H9 (cell line): ENCODE measurements at regions not wholly inside any gene's neighbourhood (a gene's known extent, or its start where the extent isn't known, plus 50 kb on each side); places are given as distances from the start of the nearest gene placed in this dataset.

Experiments
- DNase-seq: peaks from one replicate; pipeline ENCODE4 v3.0.0-alpha.2; 2017
- H2AFZ ChIP-seq: one replicate; pipeline ENCODE4 v1.6.1; 2013; ENCODE audit warnings: mild to moderate bottlenecking, low read length, control low read depth, moderate library complexity
- H2AK5ac ChIP-seq: 2 replicates; pipeline ENCODE4 v1.6.1; 2013; ENCODE audit warnings: low read length, control low read depth, mixed read lengths; ENCODE audit not compliant: insufficient read length
- H2BK120ac ChIP-seq: one replicate; pipeline ENCODE4 v1.6.1; 2013; ENCODE audit warnings: low read depth, mild to moderate bottlenecking, low read length, control low read depth, inconsistent platforms; ENCODE audit not compliant: poor library complexity, severe bottlenecking
- H2BK12ac ChIP-seq: 2 replicates; pipeline ENCODE4 v1.6.1; 2013; ENCODE audit warnings: low read length, control low read depth, mixed read lengths, low read depth; ENCODE audit not compliant: insufficient read length
- H2BK15ac ChIP-seq: 2 replicates; pipeline ENCODE4 v1.6.1; 2013; ENCODE audit warnings: low read depth, low read length, control low read depth
- H2BK20ac ChIP-seq: one replicate; pipeline ENCODE4 v1.6.1; 2013; ENCODE audit warnings: low read depth, mild to moderate bottlenecking, low read length, control low read depth, inconsistent platforms; ENCODE audit not compliant: poor library complexity, severe bottlenecking
- H2BK5ac ChIP-seq: 2 replicates; pipeline ENCODE4 v1.6.1; 2013; ENCODE audit warnings: low read length, control low read depth, mixed read lengths; ENCODE audit not compliant: insufficient read length
- H3K14ac ChIP-seq: 2 replicates; pipeline ENCODE4 v1.6.1; 2013; ENCODE audit warnings: low read length, control low read depth; ENCODE audit not compliant: insufficient read depth
- H3K18ac ChIP-seq: 2 replicates; pipeline ENCODE4 v1.6.1; 2013; ENCODE audit warnings: low read depth, mild to moderate bottlenecking, mixed read lengths, low read length, control low read depth; ENCODE audit not compliant: insufficient read length
- H3K23ac ChIP-seq: 2 replicates; pipeline ENCODE4 v1.6.1; 2013; ENCODE audit warnings: low read length, control low read depth, mixed read lengths, low read depth; ENCODE audit not compliant: insufficient read length
- H3K23me2 ChIP-seq: 2 replicates; pipeline ENCODE4 v1.6.1; 2013; ENCODE audit warnings: low read depth, mild to moderate bottlenecking, mixed read lengths, low read length, control low read depth; ENCODE audit not compliant: insufficient read length, poor library complexity, severe bottlenecking
- H3K27ac ChIP-seq: 2 replicates; pipeline ENCODE4 v1.5.1; 2013; ENCODE audit warnings: low read length, control low read depth, mixed read lengths, low read depth; ENCODE audit not compliant: insufficient read length
- H3K27me3 ChIP-seq: 2 replicates; pipeline ENCODE4 v1.6.1; 2013; ENCODE audit warnings: low read length, control low read depth, inconsistent platforms; ENCODE audit not compliant: insufficient read depth
- H3K4ac ChIP-seq: 2 replicates; pipeline ENCODE4 v1.6.1; 2013; ENCODE audit warnings: low read depth, mild to moderate bottlenecking, control low read depth, inconsistent platforms, low read length, moderate library complexity
- H3K4me1 ChIP-seq: 2 replicates; pipeline ENCODE4 v1.6.1; 2013; ENCODE audit warnings: low read length, control low read depth, inconsistent platforms; ENCODE audit not compliant: insufficient read depth
- H3K4me2 ChIP-seq: 2 replicates; pipeline ENCODE4 v1.6.1; 2013; ENCODE audit warnings: low read length, control low read depth, mixed read lengths; ENCODE audit not compliant: insufficient read length, insufficient read depth
- H3K56ac ChIP-seq: 2 replicates; pipeline ENCODE4 v1.6.1; 2013; ENCODE audit warnings: low read depth, mild to moderate bottlenecking, mixed read lengths, low read length, control low read depth; ENCODE audit not compliant: insufficient read length
- H3K79me1 ChIP-seq: 2 replicates; pipeline ENCODE4 v1.6.1; 2013; ENCODE audit warnings: low read depth, mild to moderate bottlenecking, moderate library complexity, low read length, control low read depth, inconsistent platforms; ENCODE audit not compliant: insufficient read depth, poor library complexity, severe bottlenecking
- H3K79me2 ChIP-seq: 2 replicates; pipeline ENCODE4 v1.6.1; 2013; ENCODE audit warnings: low read length, control low read depth, inconsistent platforms; ENCODE audit not compliant: insufficient read depth
- H3K9ac ChIP-seq: 2 replicates; pipeline ENCODE4 v1.6.1; 2013; ENCODE audit warnings: low read length, control low read depth, mixed read lengths; ENCODE audit not compliant: insufficient read length; ENCODE audit errors: extremely low read depth
- H3K9me3 ChIP-seq: one replicate; pipeline ENCODE4 v1.6.1; 2013; ENCODE audit warnings: low read depth, low read length, inconsistent platforms; ENCODE audit not compliant: control insufficient read depth
- H3T11ph ChIP-seq: one replicate; pipeline ENCODE4 v1.6.1; 2013; ENCODE audit warnings: mild to moderate bottlenecking, low read length, control low read depth, inconsistent platforms
- H4K20me1 ChIP-seq: one replicate; pipeline ENCODE4 v1.6.1; 2013; ENCODE audit not compliant: control insufficient read depth, insufficient read length, insufficient read depth
- H4K5ac ChIP-seq: 2 replicates; pipeline ENCODE4 v1.6.1; 2013; ENCODE audit warnings: low read depth, mild to moderate bottlenecking, mixed read lengths, low read length, control low read depth; ENCODE audit not compliant: insufficient read length
- H4K8ac ChIP-seq: replicated peaks from 2 replicates; pipeline ENCODE4 v1.6.1; 2013; ENCODE audit warnings: low read length, control low read depth, mixed read lengths, low read depth; ENCODE audit not compliant: insufficient read length
- H4K91ac ChIP-seq: 2 replicates; pipeline ENCODE4 v1.6.1; 2013; ENCODE audit warnings: low read depth, mild to moderate bottlenecking, moderate library complexity, mixed read lengths, low read length, control low read depth; ENCODE audit not compliant: insufficient read length
- H3K27ac Mint-ChIP-seq, 3 experiments: 2 replicates in 2 of 3; 3 replicates in 1 of 3; pipeline ENCODE4 v1.8.0; 2020 to 2021; ENCODE audit warnings: mixed read lengths in 3 of 3, mild to moderate bottlenecking in 1 of 3, moderate library complexity in 1 of 3
- H3K27me3 Mint-ChIP-seq: 2 replicates; pipeline ENCODE4 v1.8.0; 2021; ENCODE audit warnings: low read depth, mild to moderate bottlenecking, moderate library complexity, mixed read lengths
- H3K36me3 Mint-ChIP-seq, 3 experiments: 2 replicates in 2 of 3; 3 replicates in 1 of 3; pipeline ENCODE4 v1.8.0; 2020 to 2021; ENCODE audit warnings: low read depth in 3 of 3, mixed read lengths in 3 of 3; ENCODE audit not compliant: insufficient read depth in 1 of 3
- H3K4me1 Mint-ChIP-seq, 2 experiments: 2 replicates each; pipeline ENCODE4 v1.8.0; 2020; ENCODE audit warnings: mixed read lengths in 2 of 2
- H3K4me3 Mint-ChIP-seq, 2 experiments: 2 replicates in 1 of 2; 3 replicates in 1 of 2; pipeline ENCODE4 v1.8.0; 2020 to 2021; ENCODE audit warnings: mild to moderate bottlenecking in 2 of 2, mixed read lengths in 2 of 2, moderate library complexity in 1 of 2
- H3K9me3 Mint-ChIP-seq, 2 experiments: 2 replicates in 1 of 2; 3 replicates in 1 of 2; pipeline ENCODE4 v1.8.0; 2020; ENCODE audit warnings: mild to moderate bottlenecking in 2 of 2, mixed read lengths in 2 of 2, moderate library complexity in 1 of 2
- CTCF ChIP-seq: fragments of 200-600 bp; sonication (generic); conservative IDR thresholded peaks from 3 replicates; pipeline ENCODE4 v1.8.0; 2021; ENCODE audit warnings: antibody characterized with exemption, mild to moderate bottlenecking
- WGBS: extraction: QIAGEN DNeasy Blood & Tissue Kit; methylation state at CpG from one replicate; pipeline ENCODE4 v1.1.7; 2013; ENCODE audit warnings: missing lambda C conversion rate, low lambda C conversion rate, mixed read lengths; ENCODE audit not compliant: insufficient read length; ENCODE audit errors: extremely low coverage; 5-methylcytosine and 5-hydroxymethylcytosine counted together

GRCh38 chr20:51298141-51298749 is 244.3 kb downstream of the NFATC2 start:
- Histone ChIP-seq H2BK15ac (no peak overlapping the region), H2BK20ac (no peak overlapping the region), H2BK12ac (no peak overlapping the region), H3K23ac (no peak overlapping the region), H3K27ac (no peak overlapping the region), H3K18ac (no peak overlapping the region), H2AK5ac (no peak overlapping the region), H3T11ph (no peak overlapping the region), H4K91ac (no peak overlapping the region), H3K23me2 (no peaks in the 10 kb centered on the region), H3K4ac (no peak overlapping the region), H3K56ac (no peak overlapping the region), H3K14ac (no peak overlapping the region), H3K4me2 (no peak overlapping the region), H3K27me3 (no peaks in the 10 kb centered on the region), H3K79me1 (no peaks in the 10 kb centered on the region), H3K4me1 (no peaks in the 10 kb centered on the region), H4K5ac (no peak overlapping the region), H3K9ac (no peak overlapping the region), H3K9me3 (peaks cover 19% of the 10 kb centered on the region), H4K20me1 (no peaks in the 10 kb centered on the region), H2AFZ (no peak overlapping the region), H3K79me2 (no peaks in the 10 kb centered on the region), H2BK5ac (no peak overlapping the region), H2BK120ac (no peak overlapping the region), H4K8ac (no peak overlapping the region)
- peaks cover 9 to 40% (median 16%) of the 10 kb centered on the region in 3 experiments for H3K36me3 Mint-ChIP-seq
- no peak overlapping the region for H3K4me3 Mint-ChIP-seq
- WGBS: no CpG with 5 or more reads among the region's 9 CpGs
- no peak for TF ChIP-seq CTCF
- H3K9me3 Mint-ChIP-seq: peaks cover 28 to 32% of the 10 kb centered on the region in 2 experiments
- no peak overlapping the region for H3K27ac Mint-ChIP-seq
- peaks cover 5% of the 10 kb centered on the region for H3K27me3 Mint-ChIP-seq
- DNase-seq: no peak
- no peaks in the 10 kb centered on the region for H3K4me1 Mint-ChIP-seq
